GM12878 (cell line): ENCODE measurements at regions not wholly inside any gene's neighbourhood (a gene's known extent, or its start where the extent isn't known, plus 50 kb on each side); places are given as distances from the start of the nearest gene placed in this dataset.

Source experiments
- CBX3 ChIP-seq: fragments of 200-600 bp; sonication (generic); IDR thresholded peaks from 2 replicates; pipeline ENCODE4 v1.6.1; 2016; ENCODE audit warnings: low read depth, borderline replicate concordance
- EP300 ChIP-seq, 2 experiments: fragments of 150-350 bp in 1 of 2; IDR thresholded peaks; 2 replicates each; pipeline ENCODE4 v1.6.1; 2011 to 2012; ENCODE audit warnings: low read depth in 2 of 2, low read length in 2 of 2, borderline replicate concordance in 1 of 2, improper control_type of control experiment in 1 of 2, inconsistent platforms in 1 of 2; ENCODE audit not compliant: control insufficient read depth in 1 of 2
- EZH2 ChIP-seq: IDR thresholded peaks from 2 replicates; pipeline ENCODE4 v1.6.1; 2012; ENCODE audit warnings: low read depth, mild to moderate bottlenecking, control low read depth, inconsistent platforms, low read length, borderline replicate concordance; ENCODE audit not compliant: control insufficient read depth
- MXI1 ChIP-seq: fragments of 150-350 bp; IDR thresholded peaks from 2 replicates; pipeline ENCODE4 v1.6.1; 2011; ENCODE audit warnings: low read depth, mild to moderate bottlenecking, inconsistent platforms, low read length, improper control_type of control experiment
- POLR2AphosphoS2 ChIP-seq: IDR thresholded peaks from 2 replicates; pipeline ENCODE4 v1.6.1; 2011; ENCODE audit warnings: low read depth, mild to moderate bottlenecking, low read length, improper control_type of control experiment, moderate library complexity
- POLR2AphosphoS5 ChIP-seq: IDR thresholded peaks from 2 replicates; pipeline ENCODE4 v1.6.1; 2011; ENCODE audit warnings: mild to moderate bottlenecking, low read length, inconsistent platforms
- TCF12 ChIP-seq: IDR thresholded peaks from 2 replicates; pipeline ENCODE4 v1.6.1; 2011; ENCODE audit warnings: low read depth, mild to moderate bottlenecking, low read length
- YY1 ChIP-seq: IDR thresholded peaks from 2 replicates; pipeline ENCODE4 v1.6.1; 2011; ENCODE audit warnings: low read depth, mild to moderate bottlenecking, low read length
- TF ChIP-seq, protein P1 (sequence below), 3 experiments: IDR thresholded peaks in 2 of 3; conservative IDR thresholded peaks in 1 of 3; 2 replicates each; pipeline ENCODE4 v1.5.1; 2011; ENCODE audit warnings: low read depth in 3 of 3, low read length in 3 of 3, mild to moderate bottlenecking in 3 of 3, control low read depth in 2 of 3, moderate library complexity in 2 of 3, inconsistent platforms in 1 of 3, mixed read lengths in 1 of 3; ENCODE audit not compliant: control insufficient read depth in 2 of 3, insufficient read depth in 1 of 3; ENCODE audit errors: extremely low read depth in 1 of 3
- TF ChIP-seq, protein P2 (sequence below): IDR thresholded peaks from 2 replicates; pipeline ENCODE4 v1.6.1; 2011; ENCODE audit warnings: low read depth, mild to moderate bottlenecking, low read length, moderate library complexity, borderline replicate concordance; ENCODE audit errors: extremely low read depth
- TF ChIP-seq, protein P3 (sequence below): fragments of 450-650 bp; conservative IDR thresholded peaks from 2 replicates; pipeline ENCODE4 v1.6.1; 2017; ENCODE audit warnings: mild to moderate bottlenecking, moderate library complexity

DNA sequence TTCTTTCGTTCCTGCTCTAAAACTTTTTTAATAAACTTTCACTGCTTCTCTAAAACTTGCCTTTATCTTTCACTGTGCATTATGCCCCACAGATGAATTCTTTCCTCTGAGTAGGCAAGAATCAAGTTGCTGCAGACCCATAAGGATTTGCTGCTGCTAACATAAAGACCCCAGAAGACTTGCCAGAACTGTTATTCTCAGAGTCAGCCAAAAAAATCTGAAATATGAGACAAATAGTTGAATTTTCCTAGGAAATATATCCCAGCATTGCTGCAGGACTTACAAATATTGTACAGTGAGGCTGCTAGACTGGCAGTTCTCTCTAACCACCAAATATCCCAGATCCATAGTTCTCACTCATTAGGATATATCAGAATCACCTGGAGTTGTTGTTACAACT lies 349.1 kb upstream of the FLRT2 start:
- TF ChIP-seq EZH2: no peak
- no peak for TF ChIP-seq EP300 (IDR thresholded peaks at IDR 0.05; ENCODE audit: borderline replicate concordance in 1 of 2, control insufficient read depth in 1 of 2, low read depth in 2 of 2, low read length in 2 of 2)
- no peak for TF ChIP-seq TCF12
- TF ChIP-seq, protein P1, sequence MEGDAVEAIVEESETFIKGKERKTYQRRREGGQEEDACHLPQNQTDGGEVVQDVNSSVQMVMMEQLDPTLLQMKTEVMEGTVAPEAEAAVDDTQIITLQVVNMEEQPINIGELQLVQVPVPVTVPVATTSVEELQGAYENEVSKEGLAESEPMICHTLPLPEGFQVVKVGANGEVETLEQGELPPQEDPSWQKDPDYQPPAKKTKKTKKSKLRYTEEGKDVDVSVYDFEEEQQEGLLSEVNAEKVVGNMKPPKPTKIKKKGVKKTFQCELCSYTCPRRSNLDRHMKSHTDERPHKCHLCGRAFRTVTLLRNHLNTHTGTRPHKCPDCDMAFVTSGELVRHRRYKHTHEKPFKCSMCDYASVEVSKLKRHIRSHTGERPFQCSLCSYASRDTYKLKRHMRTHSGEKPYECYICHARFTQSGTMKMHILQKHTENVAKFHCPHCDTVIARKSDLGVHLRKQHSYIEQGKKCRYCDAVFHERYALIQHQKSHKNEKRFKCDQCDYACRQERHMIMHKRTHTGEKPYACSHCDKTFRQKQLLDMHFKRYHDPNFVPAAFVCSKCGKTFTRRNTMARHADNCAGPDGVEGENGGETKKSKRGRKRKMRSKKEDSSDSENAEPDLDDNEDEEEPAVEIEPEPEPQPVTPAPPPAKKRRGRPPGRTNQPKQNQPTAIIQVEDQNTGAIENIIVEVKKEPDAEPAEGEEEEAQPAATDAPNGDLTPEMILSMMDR (IDR thresholded peaks at IDR 0.05 in 2 of 3, conservative IDR thresholded peaks at IDR 0.05 in 1 of 3; ENCODE audit: control insufficient read depth in 2 of 3, extremely low read depth in 1 of 3, insufficient read depth in 1 of 3, low read depth in 3 of 3, low read length in 3 of 3): no peak
- TF ChIP-seq, protein P2, sequence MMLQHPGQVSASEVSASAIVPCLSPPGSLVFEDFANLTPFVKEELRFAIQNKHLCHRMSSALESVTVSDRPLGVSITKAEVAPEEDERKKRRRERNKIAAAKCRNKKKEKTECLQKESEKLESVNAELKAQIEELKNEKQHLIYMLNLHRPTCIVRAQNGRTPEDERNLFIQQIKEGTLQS: no peak
- TF ChIP-seq POLR2AphosphoS2: no peak
- TF ChIP-seq YY1: no peak
- TF ChIP-seq, protein P3, sequence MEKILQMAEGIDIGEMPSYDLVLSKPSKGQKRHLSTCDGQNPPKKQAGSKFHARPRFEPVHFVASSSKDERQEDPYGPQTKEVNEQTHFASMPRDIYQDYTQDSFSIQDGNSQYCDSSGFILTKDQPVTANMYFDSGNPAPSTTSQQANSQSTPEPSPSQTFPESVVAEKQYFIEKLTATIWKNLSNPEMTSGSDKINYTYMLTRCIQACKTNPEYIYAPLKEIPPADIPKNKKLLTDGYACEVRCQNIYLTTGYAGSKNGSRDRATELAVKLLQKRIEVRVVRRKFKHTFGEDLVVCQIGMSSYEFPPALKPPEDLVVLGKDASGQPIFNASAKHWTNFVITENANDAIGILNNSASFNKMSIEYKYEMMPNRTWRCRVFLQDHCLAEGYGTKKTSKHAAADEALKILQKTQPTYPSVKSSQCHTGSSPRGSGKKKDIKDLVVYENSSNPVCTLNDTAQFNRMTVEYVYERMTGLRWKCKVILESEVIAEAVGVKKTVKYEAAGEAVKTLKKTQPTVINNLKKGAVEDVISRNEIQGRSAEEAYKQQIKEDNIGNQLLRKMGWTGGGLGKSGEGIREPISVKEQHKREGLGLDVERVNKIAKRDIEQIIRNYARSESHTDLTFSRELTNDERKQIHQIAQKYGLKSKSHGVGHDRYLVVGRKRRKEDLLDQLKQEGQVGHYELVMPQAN: no peak
- no peak for TF ChIP-seq POLR2AphosphoS5
- TF ChIP-seq MXI1: no peak
- TF ChIP-seq CBX3: no peak
